ENCODE measurements at regions not wholly inside any gene's neighbourhood (a gene's known extent, or its start where the extent isn't known, plus 50 kb on each side); places are given as distances from the start of the nearest gene placed in this dataset.
"Not testable (repeated sequence)": the region's sequence is repeated elsewhere in the genome, so short reads cannot be mapped to it uniquely, and the experiment has no call there.

DNA sequence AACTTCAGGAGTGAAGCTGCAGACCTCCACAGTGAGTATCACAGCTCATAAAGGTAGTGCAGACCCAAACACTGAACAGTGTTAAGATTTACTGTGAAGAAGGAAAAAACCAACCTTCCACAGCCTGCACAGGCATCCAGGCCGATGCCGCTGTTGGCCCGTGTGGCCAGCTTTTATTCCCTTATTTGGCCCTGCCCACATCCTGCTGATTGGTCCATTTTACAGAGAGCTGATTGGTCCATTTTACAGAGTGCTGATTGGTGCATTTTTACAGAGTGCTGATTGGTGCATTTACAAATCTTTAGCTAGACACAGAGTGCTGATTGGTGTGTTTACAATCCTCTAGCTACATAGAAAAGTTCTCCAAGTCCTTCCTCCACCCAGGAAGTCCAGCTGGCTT, 49.9 kb upstream of the CHD2 start:
- not testable (repeated sequence) for TF ChIP-seq CREB1 (IDR thresholded peaks at IDR 0.05); EZH2 (IDR thresholded peaks at IDR 0.05; ENCODE audit: low read depth, low read length, severe bottlenecking); TAF1 (IDR thresholded peaks at IDR 0.05; ENCODE audit: low read depth, low read length); MAFK (IDR thresholded peaks at IDR 0.05; ENCODE audit: low read depth, low read length); RFX5 (IDR thresholded peaks at IDR 0.05; ENCODE audit: borderline replicate concordance, low read depth, low read length); TEAD4 (IDR thresholded peaks at IDR 0.05; ENCODE audit: low read depth, low read length)
- TF ChIP-seq, protein P1, sequence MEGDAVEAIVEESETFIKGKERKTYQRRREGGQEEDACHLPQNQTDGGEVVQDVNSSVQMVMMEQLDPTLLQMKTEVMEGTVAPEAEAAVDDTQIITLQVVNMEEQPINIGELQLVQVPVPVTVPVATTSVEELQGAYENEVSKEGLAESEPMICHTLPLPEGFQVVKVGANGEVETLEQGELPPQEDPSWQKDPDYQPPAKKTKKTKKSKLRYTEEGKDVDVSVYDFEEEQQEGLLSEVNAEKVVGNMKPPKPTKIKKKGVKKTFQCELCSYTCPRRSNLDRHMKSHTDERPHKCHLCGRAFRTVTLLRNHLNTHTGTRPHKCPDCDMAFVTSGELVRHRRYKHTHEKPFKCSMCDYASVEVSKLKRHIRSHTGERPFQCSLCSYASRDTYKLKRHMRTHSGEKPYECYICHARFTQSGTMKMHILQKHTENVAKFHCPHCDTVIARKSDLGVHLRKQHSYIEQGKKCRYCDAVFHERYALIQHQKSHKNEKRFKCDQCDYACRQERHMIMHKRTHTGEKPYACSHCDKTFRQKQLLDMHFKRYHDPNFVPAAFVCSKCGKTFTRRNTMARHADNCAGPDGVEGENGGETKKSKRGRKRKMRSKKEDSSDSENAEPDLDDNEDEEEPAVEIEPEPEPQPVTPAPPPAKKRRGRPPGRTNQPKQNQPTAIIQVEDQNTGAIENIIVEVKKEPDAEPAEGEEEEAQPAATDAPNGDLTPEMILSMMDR (IDR thresholded peaks at IDR 0.05; ENCODE audit: control extremely low read depth in 1 of 3, insufficient read depth in 1 of 3, low read depth in 1 of 3, low read length in 3 of 3): not testable (repeated sequence)
- TF ChIP-seq, protein P2, sequence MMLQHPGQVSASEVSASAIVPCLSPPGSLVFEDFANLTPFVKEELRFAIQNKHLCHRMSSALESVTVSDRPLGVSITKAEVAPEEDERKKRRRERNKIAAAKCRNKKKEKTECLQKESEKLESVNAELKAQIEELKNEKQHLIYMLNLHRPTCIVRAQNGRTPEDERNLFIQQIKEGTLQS (IDR thresholded peaks at IDR 0.05; ENCODE audit: insufficient read depth, low read depth, low read length): not testable (repeated sequence)
